MM.1S (cell line): ENCODE measurements at regions not wholly inside any gene's neighbourhood (a gene's known extent, or its start where the extent isn't known, plus 50 kb on each side); places are given as distances from the start of the nearest gene placed in this dataset.

Experiments
- DNase-seq: peaks from one replicate; pipeline ENCODE4 v3.0.0-alpha.2; 2015
- H2AFZ ChIP-seq: fragments of 300-600 bp; sonication (generic); 2 replicates; pipeline ENCODE4 v1.6.0; 2016; ENCODE audit warnings: antibody characterized with exemption, low read length
- H3F3A ChIP-seq: fragments of 300-600 bp; sonication (generic); 2 replicates; pipeline ENCODE4 v1.6.1; 2016; ENCODE audit warnings: mild to moderate bottlenecking, antibody characterized with exemption, low read length, moderate library complexity, mixed read lengths; ENCODE audit not compliant: insufficient read depth
- H3K27ac ChIP-seq: fragments of 300-600 bp; sonication (generic); 2 replicates; pipeline ENCODE4 v1.5.1; 2016; ENCODE audit warnings: mild to moderate bottlenecking, low read length
- H3K27me3 ChIP-seq: fragments of 300-600 bp; sonication (generic); replicated peaks from 2 replicates; pipeline ENCODE4 v1.6.0; 2016; ENCODE audit warnings: low read length; ENCODE audit not compliant: insufficient read depth
- H3K36me3 ChIP-seq: fragments of 300-600 bp; sonication (generic); replicated peaks from 2 replicates; pipeline ENCODE4 v1.6.1; 2016; ENCODE audit warnings: mild to moderate bottlenecking, low read length, mixed read lengths; ENCODE audit not compliant: insufficient read depth
- H3K4me1 ChIP-seq: fragments of 300-600 bp; sonication (generic); 2 replicates; pipeline ENCODE4 v1.6.1; 2016; ENCODE audit warnings: low read length, mixed read lengths
- H3K4me2 ChIP-seq: fragments of 300-600 bp; sonication (generic); 2 replicates; pipeline ENCODE4 v1.6.0; 2016; ENCODE audit warnings: low read depth, low read length
- H3K4me3 ChIP-seq: fragments of 300-600 bp; sonication (generic); 2 replicates; pipeline ENCODE4 v1.5.1; 2016; ENCODE audit warnings: low read length, mixed read lengths
- H3K79me2 ChIP-seq: fragments of 300-600 bp; sonication (generic); 2 replicates; pipeline ENCODE4 v1.6.1; 2016; ENCODE audit warnings: mixed run types, low read length, mixed read lengths
- H3K9ac ChIP-seq: fragments of 300-600 bp; sonication (generic); 2 replicates; pipeline ENCODE4 v1.6.1; 2016; ENCODE audit warnings: low read length, mixed read lengths
- H3K9me2 ChIP-seq: fragments of 300-600 bp; sonication (generic); replicated peaks from 2 replicates; pipeline ENCODE4 v1.6.1; 2016; ENCODE audit warnings: mild to moderate bottlenecking, low read length, mixed read lengths; ENCODE audit not compliant: insufficient read depth
- H3K9me3 ChIP-seq: fragments of 300-600 bp; sonication (generic); replicated peaks from 2 replicates; pipeline ENCODE4 v1.6.1; 2016; ENCODE audit warnings: mild to moderate bottlenecking, low read length, mixed read lengths; ENCODE audit not compliant: insufficient read depth
- H4K20me1 ChIP-seq: fragments of 300-600 bp; sonication (generic); 2 replicates; pipeline ENCODE4 v1.6.1; 2016; ENCODE audit warnings: mild to moderate bottlenecking, low read length, moderate library complexity, mixed read lengths; ENCODE audit not compliant: insufficient read depth
- EZH2 ChIP-seq: fragments of 300-600 bp; sonication (generic); optimal IDR thresholded peaks from 2 replicates; pipeline ENCODE3; 2017; ENCODE audit warnings: low read depth, mild to moderate bottlenecking, antibody characterized with exemption, low read length, mixed read lengths
- EZH2phosphoT487 ChIP-seq: fragments of 300-600 bp; sonication (generic); IDR thresholded peaks from 2 replicates; pipeline ENCODE4 v1.6.1; 2018; ENCODE audit warnings: antibody characterized with exemption, low read length
- TF ChIP-seq, protein P1 (sequence below): fragments of 300-600 bp; sonication (generic); IDR thresholded peaks from 2 replicates; pipeline ENCODE4 v1.5.1; 2016; ENCODE audit warnings: antibody characterized with exemption, low read length, mixed read lengths

GRCh38 chr5:93193431-93194347 lies 387.3 kb downstream of the NR2F1-AS1 start:
- Histone ChIP-seq H3K27me3 (no peaks in the 10 kb centered on the region), H3K36me3 (no peaks in the 10 kb centered on the region), H3K27ac (peak overlapping the region; percentile 4; the same call in 1 of the 2 replicates), H3K79me2 (no peaks in the 10 kb centered on the region), H3K4me2 (peak overlapping the region; percentile 20), H3K4me3 (no peak overlapping the region), H3F3A (no peaks in the 10 kb centered on the region), H2AFZ (peak overlapping the region; percentile 44; the same call in 1 of the 2 replicates), H3K9me3 (no peaks in the 10 kb centered on the region), H4K20me1 (no peaks in the 10 kb centered on the region), H3K9ac (no peak overlapping the region), H3K9me2 (no peaks in the 10 kb centered on the region), H3K4me1 (peaks cover 10% of the 10 kb centered on the region)
- no peak for TF ChIP-seq EZH2phosphoT487
- no peak for TF ChIP-seq EZH2
- TF ChIP-seq, protein P1, sequence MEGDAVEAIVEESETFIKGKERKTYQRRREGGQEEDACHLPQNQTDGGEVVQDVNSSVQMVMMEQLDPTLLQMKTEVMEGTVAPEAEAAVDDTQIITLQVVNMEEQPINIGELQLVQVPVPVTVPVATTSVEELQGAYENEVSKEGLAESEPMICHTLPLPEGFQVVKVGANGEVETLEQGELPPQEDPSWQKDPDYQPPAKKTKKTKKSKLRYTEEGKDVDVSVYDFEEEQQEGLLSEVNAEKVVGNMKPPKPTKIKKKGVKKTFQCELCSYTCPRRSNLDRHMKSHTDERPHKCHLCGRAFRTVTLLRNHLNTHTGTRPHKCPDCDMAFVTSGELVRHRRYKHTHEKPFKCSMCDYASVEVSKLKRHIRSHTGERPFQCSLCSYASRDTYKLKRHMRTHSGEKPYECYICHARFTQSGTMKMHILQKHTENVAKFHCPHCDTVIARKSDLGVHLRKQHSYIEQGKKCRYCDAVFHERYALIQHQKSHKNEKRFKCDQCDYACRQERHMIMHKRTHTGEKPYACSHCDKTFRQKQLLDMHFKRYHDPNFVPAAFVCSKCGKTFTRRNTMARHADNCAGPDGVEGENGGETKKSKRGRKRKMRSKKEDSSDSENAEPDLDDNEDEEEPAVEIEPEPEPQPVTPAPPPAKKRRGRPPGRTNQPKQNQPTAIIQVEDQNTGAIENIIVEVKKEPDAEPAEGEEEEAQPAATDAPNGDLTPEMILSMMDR, result no peak
- DNase-seq, result peak; percentile 63

DNA sequence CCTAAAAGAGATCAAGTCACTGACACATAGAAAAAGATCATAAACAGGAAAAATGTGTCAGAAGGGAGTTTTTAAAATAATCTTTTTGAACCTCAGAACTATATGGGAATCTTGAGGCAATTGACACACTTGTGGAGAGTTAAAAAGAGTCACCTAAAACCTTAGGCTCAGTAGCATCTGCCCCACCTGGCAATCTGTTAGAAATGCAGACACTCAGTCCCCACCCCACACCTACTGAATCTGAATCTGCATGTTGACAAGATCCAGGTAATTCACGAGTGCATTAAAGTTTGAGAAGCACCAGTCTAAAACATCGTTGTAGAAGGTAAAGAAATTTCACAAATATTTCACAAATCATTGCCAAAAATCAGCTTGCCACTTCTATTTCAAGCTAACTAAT lies 388.3 kb downstream of the NR2F1-AS1 start:
- no peak overlapping the region for H3K27ac ChIP-seq
- DNase-seq, result no peak

DNA sequence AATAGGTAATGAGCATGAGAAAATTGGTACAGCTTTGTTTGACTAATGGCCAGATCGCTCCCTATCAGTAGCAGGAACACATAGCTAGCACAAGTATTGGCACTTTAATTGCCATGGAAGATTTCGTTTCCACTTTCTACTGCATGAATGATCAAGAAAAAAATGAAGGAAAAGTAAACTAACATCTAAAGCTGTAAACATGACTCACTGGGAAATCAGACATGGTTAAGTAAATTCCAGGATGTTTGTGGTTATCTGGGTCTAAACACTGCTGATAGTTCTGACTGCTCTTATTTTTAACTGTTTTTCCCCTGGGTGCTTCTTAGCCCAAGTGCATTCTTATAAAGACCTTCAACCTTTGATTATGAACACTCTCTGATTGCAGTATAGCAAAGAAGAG lies 388.9 kb downstream of the NR2F1-AS1 start:
- Histone ChIP-seq H3K36me3 (no peaks in the 10 kb centered on the region), H2AFZ (no peak overlapping the region), H3K4me2 (no peak overlapping the region), H3K27me3 (no peaks in the 10 kb centered on the region), H3K27ac (no peak overlapping the region), H3K9me2 (no peaks in the 10 kb centered on the region), H3K9ac (no peak overlapping the region), H4K20me1 (no peaks in the 10 kb centered on the region), H3K4me3 (no peak overlapping the region), H3K79me2 (no peaks in the 10 kb centered on the region), H3K9me3 (no peaks in the 10 kb centered on the region), H3F3A (no peaks in the 10 kb centered on the region), H3K4me1 (peaks cover 10% of the 10 kb centered on the region)
- no peak for DNase-seq
- TF ChIP-seq, protein P1, result no peak
- TF ChIP-seq EZH2 (no peak), EZH2phosphoT487 (no peak)

More for the DNA sequence above, 388.3 kb downstream of the NR2F1-AS1 start:
- H3F3A ChIP-seq, result no peaks in the 10 kb centered on the region
- no peaks in the 10 kb centered on the region for H3K9me3 ChIP-seq
- no peak overlapping the region for H3K9ac ChIP-seq
- TF ChIP-seq EZH2 (no peak), EZH2phosphoT487 (no peak)
- TF ChIP-seq, protein P1, result no peak
- no peaks in the 10 kb centered on the region for H3K36me3 ChIP-seq
- no peak overlapping the region for H3K4me3 ChIP-seq
- no peaks in the 10 kb centered on the region for H3K9me2 ChIP-seq
- H3K79me2 ChIP-seq, result no peaks in the 10 kb centered on the region
- H3K27me3 ChIP-seq, result no peaks in the 10 kb centered on the region
- H3K4me1 ChIP-seq, result peaks cover 10% of the 10 kb centered on the region
- H2AFZ ChIP-seq, result no peak overlapping the region
- no peak overlapping the region for H3K4me2 ChIP-seq
- H4K20me1 ChIP-seq, result no peaks in the 10 kb centered on the region
